Nephron (organoid): ENCODE measurements at regions not wholly inside any gene's neighbourhood (a gene's known extent, or its start where the extent isn't known, plus 50 kb on each side); places are given as distances from the start of the nearest gene placed in this dataset.

Experiments used
- H3K27ac Mint-ChIP-seq, 3 experiments: 2 replicates each; pipeline ENCODE4 v1.8.0; 2020; ENCODE audit warnings: mixed read lengths in 3 of 3, mild to moderate bottlenecking in 2 of 3, moderate library complexity in 1 of 3
- H3K27me3 Mint-ChIP-seq: 2 replicates; pipeline ENCODE4 v1.8.0; 2021; ENCODE audit warnings: low read depth, mild to moderate bottlenecking, moderate library complexity, mixed read lengths
- H3K36me3 Mint-ChIP-seq: 2 replicates; pipeline ENCODE4 v1.8.0; 2020; ENCODE audit warnings: low read depth, mixed read lengths
- H3K4me1 Mint-ChIP-seq: 2 replicates; pipeline ENCODE4 v1.8.0; 2020; ENCODE audit warnings: mixed read lengths
- H3K4me3 Mint-ChIP-seq, 3 experiments: 2 replicates each; pipeline ENCODE4 v1.8.0; 2020; ENCODE audit warnings: mild to moderate bottlenecking in 3 of 3, mixed read lengths in 3 of 3, moderate library complexity in 2 of 3
- H3K9me3 Mint-ChIP-seq: 2 replicates; pipeline ENCODE4 v1.8.0; 2020; ENCODE audit warnings: mixed read lengths
- TF ChIP-seq, protein P1 (sequence below), 3 experiments: fragments of 200-600 bp; sonication (generic); IDR thresholded peaks; one replicate each; pipeline ENCODE4 v1.5.0; 2021; ENCODE audit warnings: antibody characterized with exemption in 3 of 3; ENCODE audit not compliant: unreplicated experiment in 3 of 3

DNA sequence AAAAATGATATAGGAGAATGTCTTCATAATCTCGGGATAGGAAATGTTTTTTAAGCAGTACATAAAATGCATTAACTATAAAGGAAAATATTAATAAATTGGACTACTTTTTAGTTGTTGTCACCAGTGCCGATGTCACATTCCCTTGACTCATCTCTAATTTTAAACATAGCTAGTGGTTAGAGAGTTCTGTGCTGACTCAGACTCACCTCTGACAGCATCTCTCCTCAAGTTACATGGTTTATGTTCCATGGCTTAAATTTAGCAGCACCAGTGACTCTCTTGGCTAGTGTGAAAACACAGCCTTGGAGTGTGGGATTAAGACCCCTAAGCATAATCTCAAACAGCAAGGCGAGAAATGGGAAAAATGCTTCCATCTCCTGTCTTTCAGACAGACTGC is 311.8 kb upstream of the MMS22L start:
- no peaks in the 10 kb centered on the region for H3K4me1 Mint-ChIP-seq
- H3K4me3 Mint-ChIP-seq, result no peak overlapping the region
- TF ChIP-seq, protein P1, sequence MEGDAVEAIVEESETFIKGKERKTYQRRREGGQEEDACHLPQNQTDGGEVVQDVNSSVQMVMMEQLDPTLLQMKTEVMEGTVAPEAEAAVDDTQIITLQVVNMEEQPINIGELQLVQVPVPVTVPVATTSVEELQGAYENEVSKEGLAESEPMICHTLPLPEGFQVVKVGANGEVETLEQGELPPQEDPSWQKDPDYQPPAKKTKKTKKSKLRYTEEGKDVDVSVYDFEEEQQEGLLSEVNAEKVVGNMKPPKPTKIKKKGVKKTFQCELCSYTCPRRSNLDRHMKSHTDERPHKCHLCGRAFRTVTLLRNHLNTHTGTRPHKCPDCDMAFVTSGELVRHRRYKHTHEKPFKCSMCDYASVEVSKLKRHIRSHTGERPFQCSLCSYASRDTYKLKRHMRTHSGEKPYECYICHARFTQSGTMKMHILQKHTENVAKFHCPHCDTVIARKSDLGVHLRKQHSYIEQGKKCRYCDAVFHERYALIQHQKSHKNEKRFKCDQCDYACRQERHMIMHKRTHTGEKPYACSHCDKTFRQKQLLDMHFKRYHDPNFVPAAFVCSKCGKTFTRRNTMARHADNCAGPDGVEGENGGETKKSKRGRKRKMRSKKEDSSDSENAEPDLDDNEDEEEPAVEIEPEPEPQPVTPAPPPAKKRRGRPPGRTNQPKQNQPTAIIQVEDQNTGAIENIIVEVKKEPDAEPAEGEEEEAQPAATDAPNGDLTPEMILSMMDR (IDR thresholded peaks at IDR 0.05; ENCODE audit: unreplicated experiment in 3 of 3), result no peak
- H3K9me3 Mint-ChIP-seq, result no peaks in the 10 kb centered on the region
- no peaks in the 10 kb centered on the region for H3K27me3 Mint-ChIP-seq
- H3K27ac Mint-ChIP-seq, result no peak overlapping the region
- no peaks in the 10 kb centered on the region for H3K36me3 Mint-ChIP-seq

DNA sequence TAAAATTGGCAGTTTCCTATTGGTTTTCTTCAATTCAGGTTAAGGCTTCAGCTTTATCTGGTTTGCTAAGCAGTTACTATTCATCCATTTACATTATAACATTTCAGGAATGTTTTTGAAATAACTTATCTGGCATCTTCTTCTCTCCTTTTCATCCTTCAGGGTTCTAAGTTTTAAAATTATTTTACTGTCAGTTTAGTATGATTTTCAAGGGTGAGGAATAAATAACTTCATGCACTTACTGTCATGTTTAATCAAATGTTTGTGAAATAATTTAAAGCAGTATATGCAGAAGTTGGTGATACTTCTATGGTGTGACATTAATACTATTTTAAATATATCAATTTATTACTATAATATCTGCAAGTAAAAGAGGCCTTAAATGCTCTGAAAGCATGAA is 338.1 kb upstream of the MMS22L start:
- Mint-ChIP-seq H3K36me3 (no peaks in the 10 kb centered on the region), H3K27me3 (no peaks in the 10 kb centered on the region), H3K4me1 (no peaks in the 10 kb centered on the region), H3K4me3 (no peak overlapping the region), H3K27ac (no peak overlapping the region), H3K9me3 (no peaks in the 10 kb centered on the region)
- TF ChIP-seq, protein P1 (IDR thresholded peaks at IDR 0.05; ENCODE audit: unreplicated experiment in 3 of 3), result no peak

DNA sequence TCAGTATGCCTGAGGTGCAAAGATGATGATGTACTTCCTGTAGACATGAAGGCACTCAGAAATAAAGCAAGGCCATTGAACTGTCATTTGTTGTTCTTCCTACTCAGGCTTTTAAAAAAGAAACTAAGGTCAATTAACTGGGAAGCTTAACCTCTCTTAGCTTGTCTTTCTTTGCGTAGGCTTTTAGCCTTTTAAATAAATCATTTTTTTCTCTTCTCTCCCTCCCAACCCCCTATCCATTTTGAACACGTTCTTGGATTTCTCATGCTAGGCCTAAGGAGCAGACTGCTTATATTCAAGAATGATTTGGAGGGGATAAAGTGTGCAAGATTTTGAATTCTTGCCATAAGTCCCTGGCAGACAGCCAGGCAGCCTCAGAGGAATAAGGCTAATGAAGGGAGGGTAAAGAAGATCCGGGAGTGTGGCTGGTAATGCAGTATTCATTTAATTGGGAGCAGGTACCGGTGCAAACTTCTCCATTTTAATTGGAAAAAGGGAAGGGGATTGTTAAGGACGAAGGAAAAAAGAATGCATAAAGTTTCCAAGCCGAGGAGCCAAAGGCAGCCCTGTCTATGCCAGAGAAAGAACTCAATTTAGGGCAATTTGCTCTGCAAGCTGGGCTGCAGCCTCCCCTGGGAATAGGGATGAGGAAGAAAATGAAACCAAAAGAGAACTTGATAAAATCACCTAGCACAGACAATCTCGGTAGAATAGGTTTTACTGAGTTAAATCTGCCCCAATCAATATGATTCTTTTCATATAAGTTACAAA is 343.8 kb upstream of the MMS22L start:
- H3K36me3 Mint-ChIP-seq, result no peaks in the 10 kb centered on the region
- no peaks in the 10 kb centered on the region for H3K9me3 Mint-ChIP-seq
- peak overlapping the region; percentile 12 to 27 (median 14) for H3K27ac Mint-ChIP-seq
- peak overlapping the region in 2 of 3 experiments; percentile 32 to 54 for H3K4me3 Mint-ChIP-seq
- TF ChIP-seq, protein P1 (IDR thresholded peaks at IDR 0.05; ENCODE audit: unreplicated experiment in 3 of 3), result no peak
- peaks cover 3% of the 10 kb centered on the region for H3K27me3 Mint-ChIP-seq
- peaks cover 9% of the 10 kb centered on the region for H3K4me1 Mint-ChIP-seq

DNA sequence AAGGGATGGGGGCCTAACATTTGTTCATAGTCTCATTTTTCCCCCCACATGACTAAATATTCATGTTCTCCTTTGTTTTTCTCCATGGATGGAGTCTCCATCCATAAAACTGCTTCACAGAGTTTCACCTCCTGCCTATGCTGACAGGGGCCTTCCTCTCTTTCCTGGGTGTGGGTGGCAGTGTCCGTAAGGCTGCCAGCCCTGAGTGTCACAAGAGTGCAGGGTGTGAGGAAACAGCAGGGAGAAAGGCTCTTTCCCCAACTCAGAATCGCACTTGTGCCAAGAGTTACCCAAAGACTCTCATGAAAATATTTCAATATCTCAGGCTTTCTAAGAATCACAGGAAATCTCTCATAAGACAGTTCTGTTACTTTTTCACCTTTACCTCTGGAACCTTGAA is 346.2 kb upstream of the MMS22L start:
- no peaks in the 10 kb centered on the region for H3K9me3 Mint-ChIP-seq
- H3K4me3 Mint-ChIP-seq, result no peak overlapping the region
- no peak overlapping the region for H3K27ac Mint-ChIP-seq
- peaks cover 3% of the 10 kb centered on the region for H3K27me3 Mint-ChIP-seq
- H3K4me1 Mint-ChIP-seq, result peaks cover 9% of the 10 kb centered on the region
- no peaks in the 10 kb centered on the region for H3K36me3 Mint-ChIP-seq
- TF ChIP-seq, protein P1 (IDR thresholded peaks at IDR 0.05; ENCODE audit: unreplicated experiment in 3 of 3), result no peak

DNA sequence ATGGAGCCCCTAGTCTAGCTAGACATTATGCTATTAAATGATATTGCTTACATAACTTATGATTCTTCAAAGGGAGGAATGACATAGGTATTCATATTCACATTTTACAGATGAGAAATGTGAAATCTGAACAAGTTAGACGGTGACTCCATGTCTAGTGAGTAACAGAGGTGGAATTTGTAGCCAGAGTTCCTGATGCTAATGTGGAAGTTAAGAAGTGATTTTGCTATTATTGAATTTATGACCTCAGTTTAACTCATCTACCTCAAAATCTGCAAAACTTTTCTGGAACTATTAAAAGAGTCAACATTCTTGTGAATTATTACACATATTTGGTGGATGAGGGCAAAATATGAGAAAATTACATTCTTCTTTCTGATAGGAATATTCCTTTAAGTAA is 347.6 kb upstream of the MMS22L start:
- H3K4me1 Mint-ChIP-seq, result peaks cover 9% of the 10 kb centered on the region
- peaks cover 3% of the 10 kb centered on the region for H3K27me3 Mint-ChIP-seq
- H3K9me3 Mint-ChIP-seq, result no peaks in the 10 kb centered on the region
- H3K4me3 Mint-ChIP-seq, result no peak overlapping the region
- no peak overlapping the region for H3K27ac Mint-ChIP-seq
- no peaks in the 10 kb centered on the region for H3K36me3 Mint-ChIP-seq
- TF ChIP-seq, protein P1 (IDR thresholded peaks at IDR 0.05; ENCODE audit: unreplicated experiment in 3 of 3), result no peak

DNA sequence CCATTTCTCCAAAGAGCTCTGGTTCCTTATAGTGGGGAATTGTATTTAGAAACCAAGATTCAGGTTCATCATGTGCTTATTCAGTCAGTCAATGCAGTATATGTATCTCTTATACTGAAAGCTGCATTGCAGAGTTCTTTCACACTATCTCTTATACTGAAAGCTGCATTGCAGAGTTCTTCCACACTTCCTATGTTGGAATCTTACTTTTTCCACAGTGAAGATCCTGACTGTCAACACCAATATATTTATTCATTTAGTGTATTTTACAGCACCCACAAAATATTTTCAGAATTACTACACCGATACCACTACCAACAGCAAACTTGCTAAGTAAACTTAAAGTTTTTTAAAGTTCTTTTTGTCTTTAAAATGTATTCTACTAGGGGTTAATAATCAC is 349.3 kb upstream of the MMS22L start:
- H3K4me3 Mint-ChIP-seq, result no peak overlapping the region
- peaks cover 3% of the 10 kb centered on the region for H3K27me3 Mint-ChIP-seq
- no peak overlapping the region for H3K27ac Mint-ChIP-seq
- no peaks in the 10 kb centered on the region for H3K36me3 Mint-ChIP-seq
- TF ChIP-seq, protein P1 (IDR thresholded peaks at IDR 0.05; ENCODE audit: unreplicated experiment in 3 of 3), result no peak
- H3K9me3 Mint-ChIP-seq, result peaks cover 4% of the 10 kb centered on the region
- no peaks in the 10 kb centered on the region for H3K4me1 Mint-ChIP-seq
